ENCODE measurements at regions not wholly inside any gene's neighbourhood (a gene's known extent, or its start where the extent isn't known, plus 50 kb on each side); places are given as distances from the start of the nearest gene placed in this dataset.

GRCh38 chr4:111924696-111925095, 220.6 kb upstream of the FAM241A start:
- Mint-ChIP-seq H3K27me3 (ENCODE audit: low read depth) (no peaks in the 10 kb centered on the region), H3K4me3 (no peak overlapping the region), H3K27ac (no peak overlapping the region), H3K4me1 (no peaks in the 10 kb centered on the region), H3K9me3 (no peaks in the 10 kb centered on the region), H3K36me3 (no peaks in the 10 kb centered on the region)
- TF ChIP-seq, protein P1, sequence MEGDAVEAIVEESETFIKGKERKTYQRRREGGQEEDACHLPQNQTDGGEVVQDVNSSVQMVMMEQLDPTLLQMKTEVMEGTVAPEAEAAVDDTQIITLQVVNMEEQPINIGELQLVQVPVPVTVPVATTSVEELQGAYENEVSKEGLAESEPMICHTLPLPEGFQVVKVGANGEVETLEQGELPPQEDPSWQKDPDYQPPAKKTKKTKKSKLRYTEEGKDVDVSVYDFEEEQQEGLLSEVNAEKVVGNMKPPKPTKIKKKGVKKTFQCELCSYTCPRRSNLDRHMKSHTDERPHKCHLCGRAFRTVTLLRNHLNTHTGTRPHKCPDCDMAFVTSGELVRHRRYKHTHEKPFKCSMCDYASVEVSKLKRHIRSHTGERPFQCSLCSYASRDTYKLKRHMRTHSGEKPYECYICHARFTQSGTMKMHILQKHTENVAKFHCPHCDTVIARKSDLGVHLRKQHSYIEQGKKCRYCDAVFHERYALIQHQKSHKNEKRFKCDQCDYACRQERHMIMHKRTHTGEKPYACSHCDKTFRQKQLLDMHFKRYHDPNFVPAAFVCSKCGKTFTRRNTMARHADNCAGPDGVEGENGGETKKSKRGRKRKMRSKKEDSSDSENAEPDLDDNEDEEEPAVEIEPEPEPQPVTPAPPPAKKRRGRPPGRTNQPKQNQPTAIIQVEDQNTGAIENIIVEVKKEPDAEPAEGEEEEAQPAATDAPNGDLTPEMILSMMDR (IDR thresholded peaks at IDR 0.05; ENCODE audit: unreplicated experiment) = no peak
- no peak for DNase-seq (ENCODE audit: low spot score in 2 of 2, unreplicated experiment in 2 of 2)

DNA sequence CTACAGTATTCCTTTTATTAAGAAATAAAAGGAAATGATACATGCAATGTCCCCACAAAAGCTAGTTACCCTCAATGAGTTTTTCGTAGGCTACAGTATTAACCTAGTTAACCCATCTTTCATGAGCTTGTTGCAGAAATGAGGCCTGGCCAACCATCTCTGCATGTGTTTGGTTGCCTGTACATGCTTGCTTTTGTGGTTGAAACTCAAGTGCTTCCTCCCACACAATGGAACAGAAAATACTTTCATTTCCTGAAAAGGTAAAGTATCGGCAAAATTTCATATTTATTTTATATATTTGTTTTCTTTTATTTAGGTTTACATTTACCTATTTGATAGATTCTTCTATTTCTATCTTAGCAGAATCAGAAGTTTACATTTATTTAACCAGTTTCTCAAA, 214.6 kb upstream of the FAM241A start:
- Mint-ChIP-seq H3K4me1 (no peaks in the 10 kb centered on the region), H3K36me3 (no peaks in the 10 kb centered on the region), H3K4me3 (no peak overlapping the region), H3K27me3 (ENCODE audit: low read depth) (peaks cover 3% of the 10 kb centered on the region), H3K27ac (no peak overlapping the region), H3K9me3 (no peaks in the 10 kb centered on the region)
- TF ChIP-seq, protein P1 (IDR thresholded peaks at IDR 0.05; ENCODE audit: unreplicated experiment) = no peak
- no peak for DNase-seq (ENCODE audit: low spot score in 2 of 2, unreplicated experiment in 2 of 2)

DNA sequence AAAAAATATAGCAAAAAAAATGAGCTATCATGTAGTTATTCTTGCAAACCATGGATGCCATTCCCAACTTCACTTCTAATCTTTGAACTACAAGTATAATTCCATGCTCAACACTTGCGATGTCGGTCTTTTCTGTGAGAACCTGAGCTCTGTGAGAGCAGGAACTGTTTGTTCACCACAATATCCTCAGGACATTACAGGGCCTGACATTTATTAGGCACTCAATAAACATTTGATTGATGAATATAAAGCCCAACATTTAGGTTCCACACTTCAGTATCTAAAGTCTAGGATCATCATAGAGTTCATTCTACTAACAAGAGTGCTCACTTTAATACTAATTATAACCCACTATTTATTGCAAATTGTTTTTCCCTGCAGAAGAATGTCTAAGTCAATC, 211.6 kb upstream of the FAM241A start:
- Mint-ChIP-seq H3K27me3 (ENCODE audit: low read depth) (peaks cover 8% of the 10 kb centered on the region), H3K4me1 (peaks cover 7% of the 10 kb centered on the region), H3K9me3 (no peaks in the 10 kb centered on the region), H3K4me3 (no peak overlapping the region), H3K36me3 (no peaks in the 10 kb centered on the region), H3K27ac (no peak overlapping the region)
- TF ChIP-seq, protein P1 (IDR thresholded peaks at IDR 0.05; ENCODE audit: unreplicated experiment) = no peak
- no peak for DNase-seq (ENCODE audit: low spot score in 2 of 2, unreplicated experiment in 2 of 2)

- no peak for DNase-seq (ENCODE audit: low spot score in 2 of 2, unreplicated experiment in 2 of 2)
- no peak overlapping the region for H3K27ac Mint-ChIP-seq
- no peaks in the 10 kb centered on the region for H3K36me3 Mint-ChIP-seq
- H3K4me3 Mint-ChIP-seq = no peak overlapping the region
- H3K27me3 Mint-ChIP-seq (ENCODE audit: low read depth) = peaks cover 11% of the 10 kb centered on the region
- no peaks in the 10 kb centered on the region for H3K9me3 Mint-ChIP-seq
- H3K4me1 Mint-ChIP-seq = peaks cover 7% of the 10 kb centered on the region
- TF ChIP-seq, protein P1 (IDR thresholded peaks at IDR 0.05; ENCODE audit: unreplicated experiment) = no peak
Observed at GRCh38 chr4:111934314-111934713, 210.9 kb upstream of the FAM241A start.

- Mint-ChIP-seq H3K4me1 (peaks cover 11% of the 10 kb centered on the region), H3K4me3 (no peak overlapping the region), H3K9me3 (no peaks in the 10 kb centered on the region), H3K36me3 (no peaks in the 10 kb centered on the region), H3K27ac (no peak overlapping the region), H3K27me3 (ENCODE audit: low read depth) (peaks cover 7% of the 10 kb centered on the region)
- no peak for DNase-seq (ENCODE audit: low spot score in 2 of 2, unreplicated experiment in 2 of 2)
- TF ChIP-seq, protein P1 (IDR thresholded peaks at IDR 0.05; ENCODE audit: unreplicated experiment) = no peak
Observed at GRCh38 chr4:111937368-111937767, 207.9 kb upstream of the FAM241A start.

- Mint-ChIP-seq H3K27me3 (ENCODE audit: low read depth) (peaks cover 7% of the 10 kb centered on the region), H3K36me3 (no peaks in the 10 kb centered on the region), H3K4me1 (peaks cover 15% of the 10 kb centered on the region), H3K9me3 (no peaks in the 10 kb centered on the region), H3K27ac (no peak overlapping the region), H3K4me3 (no peak overlapping the region)
- no peak for DNase-seq (ENCODE audit: low spot score in 2 of 2, unreplicated experiment in 2 of 2)
- TF ChIP-seq, protein P1 (IDR thresholded peaks at IDR 0.05; ENCODE audit: unreplicated experiment) = no peak
Observed at GRCh38 chr4:111941957-111942356, 203.3 kb upstream of the FAM241A start.
